ENCODE measurements at regions not wholly inside any gene's neighbourhood (a gene's known extent, or its start where the extent isn't known, plus 50 kb on each side); places are given as distances from the start of the nearest gene placed in this dataset.

- TF ChIP-seq CTCF (IDR thresholded peaks at IDR 0.05) (no peak), POLR2AphosphoS5 (IDR thresholded peaks at IDR 0.05) (no peak), POLR2A (IDR thresholded peaks at IDR 0.05) (no peak), EP300 (IDR thresholded peaks at IDR 0.05) (no peak)
Measured at GRCh38 chr6:153618371-153619322, 420.4 kb upstream of the OPRM1 start.
